Mucosa of stomach (tissue), 1 donor: ENCODE measurements at regions not wholly inside any gene's neighbourhood (a gene's known extent, or its start where the extent isn't known, plus 50 kb on each side); places are given as distances from the start of the nearest gene placed in this dataset.

Experiments
- H3K27me3 ChIP-seq: one replicate; pipeline ENCODE4 v1.7.0; 2013; ENCODE audit warnings: mild to moderate bottlenecking, low read length; ENCODE audit not compliant: control insufficient read depth, insufficient read depth
- H3K36me3 ChIP-seq: one replicate; pipeline ENCODE4 v1.7.0; 2013; ENCODE audit warnings: low read length; ENCODE audit not compliant: control insufficient read depth, insufficient read depth
- H3K4me1 ChIP-seq: one replicate; pipeline ENCODE4 v1.7.0; 2013; ENCODE audit warnings: mild to moderate bottlenecking, low read length; ENCODE audit not compliant: control insufficient read depth, insufficient read depth
- H3K4me3 ChIP-seq: one replicate; pipeline ENCODE4 v1.7.0; 2013; ENCODE audit warnings: low read length
- H3K9ac ChIP-seq: one replicate; pipeline ENCODE4 v1.7.0; 2013; ENCODE audit warnings: mild to moderate bottlenecking, low read length, moderate library complexity
- H3K9me3 ChIP-seq: one replicate; pipeline ENCODE4 v1.7.0; 2013; ENCODE audit warnings: mild to moderate bottlenecking, low read length, moderate library complexity; ENCODE audit not compliant: control insufficient read depth
- donor health status: Pancreatic carcinoma.

DNA sequence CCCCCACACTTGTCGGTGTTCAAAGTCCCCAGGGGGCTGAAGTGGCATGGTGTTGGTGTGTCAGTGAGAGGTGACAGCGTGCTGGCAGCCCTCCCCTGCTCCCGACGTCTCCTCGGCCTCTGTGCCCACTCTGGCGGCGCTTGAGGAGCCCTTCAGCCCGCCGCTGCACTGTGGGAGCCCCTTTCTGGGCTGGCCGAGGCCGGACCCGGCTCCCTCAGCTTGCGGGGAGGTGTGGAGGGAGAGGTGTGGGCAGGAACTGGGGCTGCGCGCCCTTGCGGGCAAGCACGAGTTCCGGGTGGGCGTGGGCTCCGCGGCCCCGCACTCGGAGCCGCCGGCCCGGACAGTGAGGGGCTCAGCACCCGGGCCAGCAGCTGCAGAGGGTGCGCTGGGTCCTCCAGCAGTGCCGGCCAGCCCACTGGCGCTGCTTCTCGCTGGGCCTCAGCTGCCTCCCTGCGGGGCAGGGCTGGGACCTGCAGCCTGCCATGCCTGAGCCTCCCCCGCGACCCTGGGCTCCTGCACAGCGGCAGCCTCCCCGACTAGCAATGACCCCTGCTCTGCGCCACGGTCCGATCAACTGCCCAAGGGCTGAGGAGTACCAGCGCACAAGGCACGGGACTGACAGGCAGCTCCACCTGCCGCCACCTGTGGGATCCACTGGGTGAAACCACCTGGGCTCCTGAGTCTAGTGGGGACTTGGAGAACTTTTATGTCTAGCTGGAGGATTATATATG, 224.1 kb upstream of the RIOK2 start:
- Histone ChIP-seq H3K9ac (no peak overlapping the region), H3K4me1 (no peaks in the 10 kb centered on the region), H3K9me3 (no peaks in the 10 kb centered on the region), H3K27me3 (no peaks in the 10 kb centered on the region), H3K36me3 (no peaks in the 10 kb centered on the region), H3K4me3 (no peak overlapping the region)

DNA sequence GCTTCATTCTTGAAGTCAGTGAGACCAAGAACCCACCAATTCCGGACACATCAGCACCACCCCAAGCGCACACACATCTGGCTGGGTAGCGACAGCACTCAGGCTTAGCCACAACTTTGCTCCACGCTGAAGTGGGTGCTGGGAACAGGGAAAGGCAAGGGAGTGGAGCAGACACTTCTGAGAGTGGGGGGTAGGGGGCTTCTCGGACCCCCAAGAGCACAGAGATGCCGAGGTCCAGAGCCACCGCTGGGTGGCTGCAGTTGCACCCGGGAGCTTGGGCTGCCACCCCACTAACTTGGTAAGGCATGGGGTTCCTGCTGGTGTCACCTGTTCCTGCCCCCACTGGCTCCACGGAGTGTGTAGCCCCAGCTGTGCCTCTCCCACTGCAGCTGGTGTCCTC, 225.3 kb upstream of the RIOK2 start:
- Histone ChIP-seq H3K4me1 (no peaks in the 10 kb centered on the region), H3K36me3 (no peaks in the 10 kb centered on the region), H3K27me3 (no peaks in the 10 kb centered on the region), H3K9ac (no peak overlapping the region), H3K4me3 (no peak overlapping the region), H3K9me3 (no peaks in the 10 kb centered on the region)

- H3K4me3 ChIP-seq = no peak overlapping the region
- H3K36me3 ChIP-seq = no peaks in the 10 kb centered on the region
- H3K27me3 ChIP-seq = no peaks in the 10 kb centered on the region
- no peaks in the 10 kb centered on the region for H3K9me3 ChIP-seq
- H3K9ac ChIP-seq = no peak overlapping the region
- no peaks in the 10 kb centered on the region for H3K4me1 ChIP-seq
Measured at GRCh38 chr5:97412959-97413358, 229.9 kb upstream of the RIOK2 start.

- H3K9ac ChIP-seq = no peak overlapping the region
- no peaks in the 10 kb centered on the region for H3K27me3 ChIP-seq
- no peaks in the 10 kb centered on the region for H3K9me3 ChIP-seq
- no peaks in the 10 kb centered on the region for H3K36me3 ChIP-seq
- no peaks in the 10 kb centered on the region for H3K4me1 ChIP-seq
- no peak overlapping the region for H3K4me3 ChIP-seq
Measured at GRCh38 chr5:97417986-97418385, 234.9 kb upstream of the RIOK2 start.

- Histone ChIP-seq H3K27me3 (no peaks in the 10 kb centered on the region), H3K36me3 (no peaks in the 10 kb centered on the region), H3K9ac (no peak overlapping the region), H3K4me1 (no peaks in the 10 kb centered on the region), H3K4me3 (no peak overlapping the region), H3K9me3 (no peaks in the 10 kb centered on the region)
Measured at GRCh38 chr5:97418462-97418861, 235.4 kb upstream of the RIOK2 start.

DNA sequence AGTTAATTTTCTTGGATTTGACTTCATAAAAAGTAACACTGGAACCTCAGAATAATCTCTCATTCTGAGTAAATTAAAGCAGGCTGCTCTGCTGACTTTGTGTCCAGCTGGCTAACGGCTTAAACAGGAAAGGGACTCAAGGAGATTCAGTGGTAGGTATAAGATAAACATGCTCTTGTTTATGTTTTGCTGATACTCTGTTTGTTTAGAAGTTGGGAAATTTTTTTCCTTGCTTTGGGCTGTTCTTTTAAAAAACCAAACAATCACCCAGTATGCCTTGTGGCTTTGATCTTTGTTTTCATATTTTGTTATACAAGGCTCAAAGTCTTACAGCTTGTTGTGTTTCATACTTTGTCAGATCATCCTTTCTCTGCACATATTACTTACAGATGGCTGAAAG, 237.6 kb upstream of the RIOK2 start:
- Histone ChIP-seq H3K27me3 (no peaks in the 10 kb centered on the region), H3K36me3 (no peaks in the 10 kb centered on the region), H3K4me3 (no peak overlapping the region), H3K9ac (no peak overlapping the region), H3K4me1 (no peaks in the 10 kb centered on the region), H3K9me3 (no peaks in the 10 kb centered on the region)

GRCh38 chr5:97422678-97423077, 239.6 kb upstream of the RIOK2 start:
- no peaks in the 10 kb centered on the region for H3K4me1 ChIP-seq
- no peak overlapping the region for H3K4me3 ChIP-seq
- no peaks in the 10 kb centered on the region for H3K27me3 ChIP-seq
- no peak overlapping the region for H3K9ac ChIP-seq
- H3K9me3 ChIP-seq = no peaks in the 10 kb centered on the region
- H3K36me3 ChIP-seq = no peaks in the 10 kb centered on the region

DNA sequence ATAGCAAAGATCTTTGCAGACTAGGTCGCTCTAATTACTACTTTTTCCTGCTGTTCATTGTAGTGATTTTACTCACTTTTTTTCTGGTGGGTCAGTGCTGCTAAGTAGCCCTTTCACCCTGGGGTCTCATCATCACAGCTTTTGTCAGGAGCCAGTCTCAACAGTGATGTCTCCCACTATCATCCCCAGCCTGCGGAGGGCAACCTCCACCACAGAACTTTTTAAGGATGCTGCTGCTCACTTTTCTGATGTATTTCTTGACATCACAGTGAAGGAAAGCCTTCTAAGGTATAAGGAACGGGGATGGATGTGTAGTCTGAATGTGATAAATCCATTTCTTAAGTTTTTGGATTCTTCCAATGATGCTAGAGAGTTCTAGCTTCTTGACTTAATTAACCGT, 242.5 kb upstream of the RIOK2 start:
- no peaks in the 10 kb centered on the region for H3K4me1 ChIP-seq
- no peak overlapping the region for H3K9ac ChIP-seq
- no peaks in the 10 kb centered on the region for H3K27me3 ChIP-seq
- H3K9me3 ChIP-seq = no peaks in the 10 kb centered on the region
- no peak overlapping the region for H3K4me3 ChIP-seq
- H3K36me3 ChIP-seq = no peaks in the 10 kb centered on the region

DNA sequence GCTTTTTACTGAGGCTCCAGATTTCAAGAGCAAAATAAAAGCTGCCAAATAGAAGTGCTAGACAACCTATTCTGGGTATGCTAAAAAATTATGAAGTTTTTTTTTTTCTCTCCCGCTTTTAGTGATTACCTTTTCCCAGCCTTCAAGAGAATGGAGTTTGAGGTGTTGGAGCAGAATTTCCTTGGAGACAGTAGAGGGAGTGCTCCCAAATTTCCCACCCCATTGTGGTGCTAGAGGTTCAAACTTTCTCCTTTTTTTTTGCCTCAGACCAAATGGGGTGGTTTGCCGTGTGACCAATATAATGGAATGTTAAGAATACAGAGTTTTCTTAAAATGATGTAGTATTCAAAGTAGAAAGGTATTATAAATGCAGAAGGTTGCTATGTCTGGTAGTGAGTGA, 244.2 kb upstream of the RIOK2 start:
- H3K36me3 ChIP-seq = no peaks in the 10 kb centered on the region
- H3K27me3 ChIP-seq = no peaks in the 10 kb centered on the region
- no peaks in the 10 kb centered on the region for H3K4me1 ChIP-seq
- no peak overlapping the region for H3K4me3 ChIP-seq
- no peak overlapping the region for H3K9ac ChIP-seq
- H3K9me3 ChIP-seq = no peaks in the 10 kb centered on the region

DNA sequence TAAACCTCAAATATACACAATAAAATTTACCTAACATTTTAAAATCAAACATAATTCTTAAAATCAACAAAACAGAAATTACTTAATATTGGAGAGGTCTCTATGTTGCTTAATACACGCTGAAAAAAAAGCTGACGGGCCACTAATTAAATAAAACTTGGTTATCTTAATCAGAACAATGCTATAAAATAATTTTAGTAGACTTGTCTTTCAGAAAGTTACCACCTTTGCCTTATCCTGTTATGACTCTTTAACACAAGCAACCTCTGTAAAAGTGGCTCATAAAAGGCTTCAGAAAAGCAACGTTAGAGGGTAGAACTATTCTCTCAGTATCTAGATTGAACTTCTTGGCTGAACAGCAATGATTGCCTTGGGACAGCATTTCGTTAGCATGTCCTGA, 251.0 kb upstream of the RIOK2 start:
- H3K4me3 ChIP-seq = no peak overlapping the region
- no peaks in the 10 kb centered on the region for H3K27me3 ChIP-seq
- H3K9ac ChIP-seq = no peak overlapping the region
- no peaks in the 10 kb centered on the region for H3K36me3 ChIP-seq
- no peaks in the 10 kb centered on the region for H3K4me1 ChIP-seq
- H3K9me3 ChIP-seq = no peaks in the 10 kb centered on the region

DNA sequence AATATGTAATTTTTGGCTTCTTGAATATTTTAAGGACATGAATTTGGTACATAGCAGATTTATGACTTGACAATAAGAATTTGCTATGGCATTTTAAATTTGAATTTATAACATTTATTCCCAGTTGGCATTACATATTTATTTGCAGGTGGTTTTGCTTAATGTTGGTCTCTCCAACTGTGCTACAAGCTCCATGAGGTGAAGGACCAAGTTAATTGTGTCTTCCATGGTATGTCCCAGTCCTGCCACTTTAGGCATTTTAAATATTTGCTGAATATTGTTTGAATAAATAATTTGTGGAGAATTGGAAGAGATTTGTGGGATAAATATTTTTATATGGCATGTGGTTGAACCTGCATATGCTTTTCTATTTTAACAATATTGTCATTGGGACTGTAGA, 253.4 kb upstream of the RIOK2 start:
- Histone ChIP-seq H3K9me3 (no peaks in the 10 kb centered on the region), H3K36me3 (no peaks in the 10 kb centered on the region), H3K4me3 (no peak overlapping the region), H3K9ac (no peak overlapping the region), H3K27me3 (no peaks in the 10 kb centered on the region), H3K4me1 (no peaks in the 10 kb centered on the region)

DNA sequence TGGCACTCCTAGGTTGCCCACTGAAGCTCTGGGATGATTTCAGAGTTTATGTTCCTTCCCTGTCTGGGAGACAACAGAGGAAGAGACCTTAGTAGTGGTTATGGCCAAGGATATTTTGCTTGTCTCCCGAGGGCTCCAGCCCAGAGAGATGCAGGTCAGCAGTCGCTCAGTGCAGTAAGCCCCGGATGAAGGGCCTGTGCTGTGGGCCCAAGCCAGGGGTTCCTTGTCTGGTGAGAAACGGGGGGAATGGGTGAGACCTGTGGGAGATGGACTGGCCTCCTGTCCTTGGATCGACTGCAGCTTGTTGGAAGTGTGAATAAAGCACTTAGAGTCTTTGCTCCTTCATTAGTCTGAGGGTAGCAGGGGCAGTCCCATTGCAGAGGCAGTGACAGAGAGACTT, 260.7 kb upstream of the RIOK2 start:
- Histone ChIP-seq H3K9ac (no peak overlapping the region), H3K4me3 (no peak overlapping the region), H3K36me3 (no peaks in the 10 kb centered on the region), H3K9me3 (no peaks in the 10 kb centered on the region), H3K27me3 (no peaks in the 10 kb centered on the region), H3K4me1 (no peaks in the 10 kb centered on the region)

DNA sequence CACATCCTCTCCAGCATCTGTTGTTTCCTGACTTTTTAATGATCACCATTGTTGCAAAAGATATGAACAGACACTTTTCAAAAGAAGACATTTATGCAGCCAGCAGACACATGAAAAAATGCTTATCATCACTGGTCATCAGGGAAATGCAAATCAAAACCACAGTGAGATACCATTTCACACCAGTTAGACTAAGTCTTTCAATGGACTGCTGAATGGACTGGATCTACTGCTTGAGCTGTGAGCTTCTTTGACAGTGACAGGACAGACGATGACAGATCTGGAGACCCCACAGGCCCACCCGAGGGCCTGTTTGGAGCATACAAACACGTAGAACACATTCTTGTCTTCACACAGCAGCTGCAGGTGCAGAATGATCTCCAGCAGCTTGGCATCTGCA, 266.1 kb upstream of the RIOK2 start:
- Histone ChIP-seq H3K27me3 (no peaks in the 10 kb centered on the region), H3K9ac (no peak overlapping the region), H3K4me3 (no peak overlapping the region), H3K4me1 (no peaks in the 10 kb centered on the region), H3K36me3 (no peaks in the 10 kb centered on the region), H3K9me3 (no peaks in the 10 kb centered on the region)
